Suprapubic skin (tissue), 3 donors: ENCODE measurements at regions not wholly inside any gene's neighbourhood (a gene's known extent, or its start where the extent isn't known, plus 50 kb on each side); places are given as distances from the start of the nearest gene placed in this dataset.

Source experiments
- POLR2A ChIP-seq, 2 donors: fragments of 450-650 bp; IDR thresholded peaks; one replicate each; pipeline ENCODE4 v1.6.1; 2017; ENCODE audit warnings: antibody characterized with exemption in 2 of 2, mild to moderate bottlenecking in 2 of 2, moderate library complexity in 2 of 2
- TF ChIP-seq, protein P1 (sequence below), 2 donors: fragments of 200-600 bp in 1 of 2; fragments of 450-650 bp in 1 of 2; sonication (generic) in 1 of 2; IDR thresholded peaks; one replicate each; pipeline ENCODE4 v1.5.1; 2016 to 2019; ENCODE audit warnings: antibody characterized with exemption in 2 of 2, mild to moderate bottlenecking in 1 of 2, moderate library complexity in 1 of 2

DNA sequence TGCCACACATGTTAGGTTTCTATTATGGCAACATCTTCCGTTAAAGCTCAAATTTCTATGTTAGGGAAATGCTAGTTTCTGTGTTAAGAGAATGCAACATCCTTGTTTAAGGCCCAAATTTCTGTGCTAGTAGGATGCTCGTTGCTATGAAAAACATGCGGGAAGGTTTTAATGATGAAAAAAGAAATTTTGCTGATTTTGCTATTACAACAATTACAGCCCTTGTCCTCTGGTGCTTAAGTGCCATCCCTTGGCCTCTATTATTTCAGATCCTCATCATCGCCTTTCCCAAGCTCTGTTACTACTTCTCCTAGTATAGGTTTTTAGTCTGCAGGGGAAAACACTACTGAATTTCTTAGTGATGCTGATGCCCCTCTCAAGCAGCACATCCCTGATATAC, 412.6 kb upstream of the NDST3 start:
- TF ChIP-seq POLR2A (IDR thresholded peaks at IDR 0.05), result no peak
- TF ChIP-seq, protein P1, sequence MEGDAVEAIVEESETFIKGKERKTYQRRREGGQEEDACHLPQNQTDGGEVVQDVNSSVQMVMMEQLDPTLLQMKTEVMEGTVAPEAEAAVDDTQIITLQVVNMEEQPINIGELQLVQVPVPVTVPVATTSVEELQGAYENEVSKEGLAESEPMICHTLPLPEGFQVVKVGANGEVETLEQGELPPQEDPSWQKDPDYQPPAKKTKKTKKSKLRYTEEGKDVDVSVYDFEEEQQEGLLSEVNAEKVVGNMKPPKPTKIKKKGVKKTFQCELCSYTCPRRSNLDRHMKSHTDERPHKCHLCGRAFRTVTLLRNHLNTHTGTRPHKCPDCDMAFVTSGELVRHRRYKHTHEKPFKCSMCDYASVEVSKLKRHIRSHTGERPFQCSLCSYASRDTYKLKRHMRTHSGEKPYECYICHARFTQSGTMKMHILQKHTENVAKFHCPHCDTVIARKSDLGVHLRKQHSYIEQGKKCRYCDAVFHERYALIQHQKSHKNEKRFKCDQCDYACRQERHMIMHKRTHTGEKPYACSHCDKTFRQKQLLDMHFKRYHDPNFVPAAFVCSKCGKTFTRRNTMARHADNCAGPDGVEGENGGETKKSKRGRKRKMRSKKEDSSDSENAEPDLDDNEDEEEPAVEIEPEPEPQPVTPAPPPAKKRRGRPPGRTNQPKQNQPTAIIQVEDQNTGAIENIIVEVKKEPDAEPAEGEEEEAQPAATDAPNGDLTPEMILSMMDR (IDR thresholded peaks at IDR 0.05), result no peak
